ENCODE measurements at regions not wholly inside any gene's neighbourhood (a gene's known extent, or its start where the extent isn't known, plus 50 kb on each side); places are given as distances from the start of the nearest gene placed in this dataset.

GRCh38 chr3:23644099-23644498 is 161.7 kb upstream of the UBE2E1 start:
- DNase-seq (ENCODE audit: low spot score): no peak

DNA sequence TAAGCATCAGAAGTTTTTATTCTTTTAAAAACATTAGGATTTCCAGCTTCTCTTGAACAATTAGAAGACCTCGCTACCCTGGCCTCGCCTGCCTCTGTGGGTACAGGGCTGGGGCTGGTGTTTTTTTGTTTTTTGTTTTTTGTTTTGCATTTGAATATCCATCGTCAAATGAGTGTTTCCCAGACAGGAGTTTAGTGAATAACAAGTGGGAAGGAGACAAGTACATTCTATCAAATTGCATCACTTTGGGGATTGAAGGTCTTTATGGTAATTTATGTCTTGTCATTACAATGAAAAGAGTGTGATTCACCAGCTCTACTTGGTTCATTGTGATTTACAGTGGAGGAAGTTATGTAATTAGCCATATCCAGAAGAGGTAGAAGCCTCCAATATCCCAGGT is 161.1 kb upstream of the UBE2E1 start:
- no peak for DNase-seq (ENCODE audit: low spot score)

- peak; percentile 21 for DNase-seq (ENCODE audit: low spot score)
Measured at GRCh38 chr3:23645533-23646183, 160.1 kb upstream of the UBE2E1 start.

DNA sequence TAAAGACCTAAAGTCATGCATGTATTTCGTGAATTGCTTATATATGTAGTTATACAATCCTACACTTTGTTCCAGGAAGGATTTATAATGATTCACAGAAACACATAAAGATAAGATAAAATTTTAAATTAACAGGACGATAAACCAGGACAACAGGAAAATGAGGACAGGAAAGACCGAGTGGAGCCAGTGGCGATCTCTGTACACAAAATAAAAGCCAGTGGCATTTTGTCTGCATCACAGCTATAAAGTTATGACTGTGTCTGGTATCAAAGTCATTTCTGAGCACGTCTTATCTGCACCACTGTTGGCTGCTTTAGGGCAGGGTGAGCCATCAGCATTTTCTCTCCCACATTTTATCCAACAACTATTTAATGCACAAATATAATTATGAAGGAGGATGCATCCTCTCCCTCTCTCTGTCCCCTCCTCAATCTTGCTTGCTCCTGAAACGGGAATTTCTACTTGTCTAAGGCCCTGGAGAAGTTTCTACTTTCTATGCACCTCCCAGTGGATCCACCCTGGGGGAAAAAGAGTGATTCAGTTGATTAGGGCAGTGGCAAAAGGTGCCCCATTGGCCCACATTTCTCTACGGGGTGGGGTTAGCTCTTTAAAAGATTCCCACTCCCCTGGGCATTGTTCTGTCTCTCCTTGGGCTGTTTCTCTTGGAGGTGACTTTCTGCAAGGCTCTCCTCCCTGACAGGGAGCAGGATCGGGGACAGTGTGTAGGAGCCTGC is 159.4 kb upstream of the UBE2E1 start:
- DNase-seq (ENCODE audit: low spot score): no peak

DNA sequence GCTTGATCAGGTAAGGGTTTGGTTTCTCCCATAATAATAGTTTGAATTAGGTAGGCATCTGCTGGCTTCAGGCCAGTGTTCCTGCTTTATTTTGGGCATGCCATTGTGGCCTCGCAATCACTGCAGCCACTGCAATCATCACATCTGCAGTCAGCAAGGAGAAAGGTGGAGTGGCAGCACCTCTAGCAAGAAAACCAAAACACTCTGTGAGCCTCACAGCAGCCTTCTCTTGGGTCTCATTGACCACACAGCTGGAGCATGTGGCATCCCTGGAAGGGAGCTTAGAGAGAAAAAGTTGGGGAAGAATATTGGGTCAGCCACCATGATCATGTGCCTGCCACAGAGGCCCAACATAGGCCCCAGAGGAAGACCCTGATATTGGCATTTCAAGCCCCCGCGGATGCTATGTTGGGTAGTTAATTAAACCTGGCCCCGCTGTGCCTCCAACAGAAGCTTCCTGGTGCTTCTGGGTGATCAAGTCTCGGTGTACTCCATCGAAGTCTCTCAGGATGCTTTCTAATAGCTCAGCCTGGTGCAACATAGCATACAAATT is 158.0 kb upstream of the UBE2E1 start:
- no peak for DNase-seq (ENCODE audit: low spot score)

GRCh38 chr3:23648326-23648995 is 157.3 kb upstream of the UBE2E1 start:
- DNase-seq (ENCODE audit: low spot score): peak; percentile 61

DNA sequence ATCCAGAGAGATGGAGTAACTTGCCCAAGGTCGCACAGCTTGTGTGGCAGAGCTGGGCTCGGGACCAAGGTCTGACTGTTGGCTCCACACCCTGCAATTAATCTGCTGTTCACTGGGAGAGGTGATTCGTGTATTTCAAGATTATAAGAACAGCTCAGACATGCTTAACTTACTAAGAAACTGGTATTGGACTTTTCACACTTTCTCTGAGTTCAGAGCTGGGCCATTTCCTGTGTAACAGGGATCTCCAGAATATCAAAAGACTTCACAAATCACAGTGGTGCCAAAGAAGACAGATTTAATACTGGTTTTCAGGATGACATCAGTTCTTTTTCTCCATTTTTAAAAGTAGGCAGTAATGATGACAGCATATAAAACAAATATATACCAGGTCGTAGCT is 156.8 kb upstream of the UBE2E1 start:
- no peak for DNase-seq (ENCODE audit: low spot score)

GRCh38 chr3:23649448-23649847 is 156.3 kb upstream of the UBE2E1 start:
- DNase-seq (ENCODE audit: low spot score): no peak

DNA sequence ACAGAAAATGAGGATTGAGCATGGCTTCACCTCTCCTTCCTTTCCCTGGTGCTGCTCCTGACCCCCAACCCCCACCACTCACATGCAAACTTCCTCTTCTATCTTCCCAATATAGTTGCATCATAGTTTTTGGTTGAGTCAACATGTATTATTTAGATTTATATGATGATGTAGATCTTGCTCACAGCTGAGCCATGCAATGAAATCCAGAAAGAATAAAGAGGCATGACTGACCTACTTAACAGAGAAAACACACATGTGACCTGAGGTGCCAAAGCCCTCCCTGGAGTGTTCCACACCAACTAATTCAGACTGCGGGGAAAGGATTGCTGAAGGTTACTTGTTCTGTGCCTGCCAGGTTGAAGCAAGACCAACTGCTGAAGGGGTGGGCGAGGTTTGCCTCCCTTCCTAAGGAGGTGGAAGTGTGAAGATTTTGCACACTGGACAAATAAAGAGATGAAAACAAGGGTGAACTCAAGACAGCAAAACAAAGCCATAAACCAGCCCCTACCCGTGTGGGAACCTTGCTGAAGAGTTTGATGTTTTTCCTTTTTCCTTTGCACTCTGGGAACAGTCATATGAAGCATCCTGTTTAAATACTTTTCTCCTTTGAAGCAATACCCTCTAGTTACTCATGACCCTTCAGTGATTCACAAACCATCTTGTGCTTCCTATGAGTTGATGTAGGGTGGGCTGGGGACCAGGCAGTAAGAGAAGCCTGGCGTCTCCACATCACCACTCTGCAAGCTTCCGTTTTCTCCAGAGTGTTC is 155.2 kb upstream of the UBE2E1 start:
- no peak for DNase-seq (ENCODE audit: low spot score)

DNA sequence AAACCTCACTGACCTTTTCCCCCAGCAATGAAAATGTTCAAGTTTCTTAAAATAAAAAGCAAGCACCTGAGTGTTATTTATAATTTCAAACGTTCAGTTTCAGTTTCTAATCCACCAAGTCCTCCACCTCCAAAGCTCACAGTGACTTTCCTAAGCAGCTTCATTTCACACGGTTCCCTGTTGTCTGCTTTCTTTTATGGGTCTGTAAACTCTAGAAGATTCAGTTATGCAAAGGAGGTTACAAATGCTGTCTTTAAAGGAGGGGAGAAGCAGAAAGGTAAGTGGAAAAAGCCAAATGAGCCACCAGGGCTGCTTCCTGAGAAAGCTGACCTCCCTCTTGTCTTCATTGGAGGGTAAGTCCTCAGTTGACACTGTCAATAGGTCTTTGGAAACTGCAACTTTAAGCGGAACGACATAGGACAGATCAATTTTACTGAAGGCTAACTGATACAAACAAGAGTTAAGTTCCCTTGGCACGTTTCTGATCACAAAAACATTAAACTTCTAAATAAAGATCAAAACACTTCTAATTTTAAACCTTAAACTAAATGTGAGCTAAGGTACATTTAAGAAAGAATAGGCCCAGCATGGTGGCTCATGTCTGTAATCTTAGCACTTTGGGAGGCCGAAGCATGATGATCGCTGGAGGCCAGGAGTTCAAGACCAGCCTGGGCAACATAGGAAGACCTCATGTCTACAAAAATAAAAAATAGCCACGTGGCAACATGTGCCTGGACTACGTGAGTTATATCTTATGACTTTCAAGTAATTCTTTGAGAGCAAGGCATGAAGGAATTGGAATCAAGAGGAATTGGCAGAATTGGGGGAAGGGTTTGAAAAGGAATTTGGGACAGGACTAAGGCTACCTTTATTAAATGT is 151.9 kb upstream of the UBE2E1 start:
- DNase-seq (ENCODE audit: low spot score): no peak

GRCh38 chr3:23654571-23654970 is 151.2 kb upstream of the UBE2E1 start:
- no peak for DNase-seq (ENCODE audit: low spot score)

GRCh38 chr3:23655749-23656148 is 150.0 kb upstream of the UBE2E1 start:
- no peak for DNase-seq (ENCODE audit: low spot score)

GRCh38 chr3:23656199-23656598 is 149.6 kb upstream of the UBE2E1 start:
- no peak for DNase-seq (ENCODE audit: low spot score)

GRCh38 chr3:23656821-23657220 is 148.9 kb upstream of the UBE2E1 start:
- DNase-seq (ENCODE audit: low spot score): no peak

DNA sequence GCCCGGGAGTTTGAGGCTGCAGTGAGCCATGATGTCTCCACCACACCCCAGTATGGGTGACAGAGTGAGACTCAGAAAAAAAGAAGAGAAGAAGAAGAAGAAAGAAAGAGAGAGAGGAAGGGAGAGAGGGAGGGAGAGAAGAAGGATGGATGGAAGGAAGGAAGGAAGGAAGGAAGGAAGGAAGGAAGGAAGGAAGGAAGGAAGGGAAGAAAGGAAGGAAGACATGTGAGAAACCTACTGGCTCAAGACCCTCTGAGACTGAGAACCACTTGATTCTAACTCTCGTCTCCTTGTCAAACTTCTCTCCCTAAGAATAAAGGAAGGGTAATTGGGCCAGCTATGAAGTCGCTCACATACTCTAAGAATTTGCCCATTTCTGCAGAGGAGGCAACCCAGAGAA is 148.1 kb upstream of the UBE2E1 start:
- no peak for DNase-seq (ENCODE audit: low spot score)

- no peak for DNase-seq (ENCODE audit: low spot score)
Measured at GRCh38 chr3:23659274-23659673, 146.5 kb upstream of the UBE2E1 start.

- DNase-seq (ENCODE audit: low spot score): peak; percentile 28
Measured at GRCh38 chr3:23659840-23660430, 145.8 kb upstream of the UBE2E1 start.

GRCh38 chr3:23662079-23662617 is 143.6 kb upstream of the UBE2E1 start:
- no peak for DNase-seq (ENCODE audit: low spot score)

DNA sequence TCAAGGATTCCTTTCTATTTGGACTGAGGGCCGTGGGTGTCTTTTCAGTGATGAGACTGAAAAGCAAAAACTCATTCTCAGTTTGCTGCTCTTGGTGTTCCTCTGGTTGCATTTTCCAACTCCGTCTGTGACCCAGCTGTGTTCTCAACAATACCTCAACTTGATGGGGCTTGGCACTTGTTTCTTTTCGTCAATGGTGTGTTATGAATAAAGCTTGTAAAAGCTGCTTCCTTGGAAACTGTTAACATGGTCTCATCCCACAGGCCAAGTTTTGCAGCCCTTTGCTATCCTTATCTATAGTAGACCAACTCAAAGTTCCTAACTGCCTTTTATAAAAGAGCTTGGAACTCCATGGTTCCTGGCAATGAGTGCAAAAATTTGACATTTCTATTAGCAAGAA is 142.5 kb upstream of the UBE2E1 start:
- no peak for DNase-seq (ENCODE audit: low spot score)

- DNase-seq (ENCODE audit: low spot score): no peak
Measured at GRCh38 chr3:23663661-23664186, 142.0 kb upstream of the UBE2E1 start.

Measured in SK-N-DZ (cell line).